GM12892 (cell line): ENCODE measurements at regions not wholly inside any gene's neighbourhood (a gene's known extent, or its start where the extent isn't known, plus 50 kb on each side); places are given as distances from the start of the nearest gene placed in this dataset.

Experiments used
- DNase-seq: peaks from one replicate; pipeline ENCODE4 v3.0.0; 2011; ENCODE audit not compliant: insufficient read length
- FAIRE-seq: peaks from 2 replicates; lab custom pipeline; 2011; peaks lifted over from hg19 to GRCh38; lab: Jason Lieb, UNC
- POLR2A ChIP-seq: IDR thresholded peaks from 2 replicates; pipeline ENCODE4 v1.6.1; 2011; ENCODE audit warnings: low read depth, low read length, control low read depth
- POLR2AphosphoS5 ChIP-seq: IDR thresholded peaks from 2 replicates; pipeline ENCODE4 v1.6.1; 2011; ENCODE audit warnings: low read depth, low read length, control low read depth
- TAF1 ChIP-seq: IDR thresholded peaks from 2 replicates; pipeline ENCODE4 v1.6.1; 2011; ENCODE audit warnings: low read depth, mild to moderate bottlenecking, control low read depth, low read length, borderline replicate concordance

DNA sequence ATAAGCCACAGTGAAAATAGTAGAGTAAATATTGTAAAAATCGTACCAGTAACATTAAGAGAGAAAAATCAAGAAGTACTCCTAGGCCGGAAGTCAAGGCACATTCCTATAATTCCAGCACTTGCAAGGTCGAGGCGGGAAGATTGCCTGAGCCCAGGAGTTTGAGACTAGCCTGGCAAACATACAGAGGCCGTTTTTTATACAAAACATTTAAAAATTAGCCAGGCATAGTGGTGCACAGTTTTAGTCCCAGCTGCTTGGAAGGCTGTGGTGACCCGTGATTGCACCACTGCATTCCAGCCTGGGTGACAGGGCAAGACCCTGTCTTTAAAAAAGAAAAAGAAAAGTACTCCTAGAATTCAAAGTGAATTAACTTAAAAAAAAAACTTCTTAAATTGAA, 341.8 kb downstream of the C12orf50 start:
- no peak for FAIRE-seq
- no peak for DNase-seq
- TF ChIP-seq POLR2AphosphoS5, result no peak
- TF ChIP-seq POLR2A, result no peak
- TF ChIP-seq TAF1, result no peak

DNA sequence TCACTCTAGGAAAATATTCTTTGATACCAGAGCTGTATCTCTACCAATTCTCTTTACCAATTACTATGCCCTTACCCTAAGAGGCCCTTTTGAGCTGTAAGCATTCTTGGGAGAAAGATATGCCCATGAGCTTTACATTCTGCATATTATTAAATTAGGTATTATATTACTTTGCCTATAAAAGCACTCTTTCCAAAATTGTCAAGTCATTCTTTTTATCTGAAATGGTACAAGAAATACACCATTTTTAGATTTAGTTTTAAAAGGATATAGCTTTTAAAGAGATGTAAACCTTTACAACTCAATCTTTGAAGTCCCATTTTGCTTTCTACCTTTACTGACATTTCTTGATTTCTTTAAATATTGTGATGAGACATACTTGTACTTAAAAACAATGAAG, 343.5 kb downstream of the C12orf50 start:
- FAIRE-seq (no peak), DNase-seq (no peak)
- no peak for TF ChIP-seq POLR2AphosphoS5
- TF ChIP-seq POLR2A, result no peak
- no peak for TF ChIP-seq TAF1

DNA sequence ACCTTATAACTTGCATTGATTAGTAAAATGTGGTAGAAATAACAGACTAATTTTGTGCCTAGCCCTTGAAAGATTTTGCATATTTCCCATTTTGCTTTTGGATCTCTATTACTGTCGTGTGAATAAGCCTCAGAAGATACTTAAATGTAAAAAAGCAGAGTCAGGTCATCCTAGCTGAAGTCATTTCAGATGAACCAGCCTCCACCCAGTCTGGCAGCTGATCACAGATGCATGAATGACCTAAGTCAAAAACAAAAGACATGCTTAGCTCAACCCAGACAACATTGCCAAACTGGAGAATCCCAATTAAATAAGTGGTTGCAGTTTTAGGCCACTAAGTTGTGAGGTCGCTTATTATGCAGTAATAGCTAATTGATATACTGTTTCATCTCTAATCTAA, 349.9 kb downstream of the C12orf50 start:
- no peak for TF ChIP-seq TAF1
- no peak for DNase-seq

DNA sequence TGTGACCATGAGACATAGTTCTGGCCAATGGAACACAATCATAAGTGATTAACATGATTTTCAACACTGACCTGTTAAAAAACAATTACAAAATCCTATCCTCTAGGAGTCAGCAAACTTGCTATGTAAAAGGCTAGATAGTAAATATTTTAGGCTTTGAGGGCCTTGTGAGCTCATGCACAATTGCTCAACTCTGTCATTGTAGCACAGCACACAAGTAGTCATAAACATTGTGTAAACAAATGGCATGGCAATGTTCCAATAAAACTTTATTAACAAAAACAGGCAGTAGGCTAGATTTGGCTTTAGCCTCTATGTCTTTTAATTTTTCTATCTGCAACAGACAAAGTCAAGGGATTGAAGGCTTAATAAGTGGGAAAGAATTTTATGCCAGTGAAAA, 350.7 kb downstream of the C12orf50 start:
- no peak for FAIRE-seq
- TF ChIP-seq TAF1 (no peak), POLR2A (no peak), POLR2AphosphoS5 (no peak)
- DNase-seq, result no peak

More for the DNA sequence above, 349.9 kb downstream of the C12orf50 start:
- FAIRE-seq, result no peak

DNA sequence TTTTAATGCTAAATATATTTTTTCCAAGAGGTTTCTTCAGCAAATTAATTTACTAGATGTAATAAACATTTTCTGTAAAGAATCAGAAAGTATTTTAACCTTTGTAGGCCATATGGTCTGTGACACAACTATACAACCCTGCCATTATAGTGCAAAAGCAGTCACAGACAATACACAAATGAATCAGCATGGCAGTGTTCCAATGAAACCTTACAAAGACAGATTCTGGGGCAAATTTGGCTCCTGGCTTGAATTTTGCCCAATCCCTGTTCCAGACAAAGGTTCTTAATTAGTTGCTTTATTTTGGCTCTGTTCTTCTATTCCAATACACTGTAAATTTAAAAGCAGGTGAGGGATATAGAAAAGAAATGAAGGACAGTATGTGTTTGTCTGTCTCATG, 352.5 kb downstream of the C12orf50 start:
- TF ChIP-seq POLR2A, result no peak
- no peak for TF ChIP-seq POLR2AphosphoS5
- TF ChIP-seq TAF1, result no peak
- FAIRE-seq (no peak), DNase-seq (no peak)

DNA sequence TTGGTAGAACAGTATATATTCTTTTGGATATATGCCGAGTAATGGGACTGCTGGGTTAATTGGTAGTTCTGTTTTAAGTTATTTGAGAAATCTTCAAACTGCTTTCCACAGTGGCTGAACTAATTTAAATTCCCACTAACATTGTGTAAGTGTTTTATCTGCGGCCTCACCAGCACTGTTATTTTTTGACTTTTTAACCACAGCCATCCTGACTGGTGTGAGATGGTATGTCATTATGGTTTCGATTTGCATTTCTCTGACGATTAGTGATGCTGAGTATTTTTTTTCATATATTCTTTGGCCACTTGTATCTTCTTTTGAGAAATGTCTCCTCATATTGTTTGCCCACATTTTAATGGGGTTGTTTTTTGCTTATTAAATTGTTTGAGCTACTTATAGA, 357.4 kb downstream of the C12orf50 start:
- DNase-seq, result no peak
- no peak for FAIRE-seq
- TF ChIP-seq POLR2A (no peak), POLR2AphosphoS5 (no peak), TAF1 (no peak)

DNA sequence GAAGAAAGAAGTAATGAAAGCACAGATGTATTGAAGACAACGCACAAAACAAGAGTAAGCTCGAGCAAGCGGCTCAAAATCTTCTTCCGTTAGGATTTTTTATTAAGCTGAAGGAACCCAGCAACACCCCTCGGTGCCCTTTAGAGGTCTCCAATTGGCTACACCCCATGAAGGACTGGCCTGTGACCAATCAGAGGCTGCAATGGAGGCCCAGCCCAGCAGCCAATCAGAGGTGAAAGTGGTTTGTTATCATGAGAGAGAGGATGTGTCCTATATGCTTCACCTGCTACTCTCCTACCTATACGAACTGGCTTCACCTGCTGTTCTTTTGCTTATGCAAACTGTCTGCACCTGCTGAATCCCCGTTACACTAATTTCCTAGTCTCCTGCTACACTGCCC, 358.8 kb downstream of the C12orf50 start:
- DNase-seq, result no peak
- no peak for TF ChIP-seq POLR2A
- no peak for TF ChIP-seq POLR2AphosphoS5
- TF ChIP-seq TAF1, result no peak
- FAIRE-seq, result no peak

DNA sequence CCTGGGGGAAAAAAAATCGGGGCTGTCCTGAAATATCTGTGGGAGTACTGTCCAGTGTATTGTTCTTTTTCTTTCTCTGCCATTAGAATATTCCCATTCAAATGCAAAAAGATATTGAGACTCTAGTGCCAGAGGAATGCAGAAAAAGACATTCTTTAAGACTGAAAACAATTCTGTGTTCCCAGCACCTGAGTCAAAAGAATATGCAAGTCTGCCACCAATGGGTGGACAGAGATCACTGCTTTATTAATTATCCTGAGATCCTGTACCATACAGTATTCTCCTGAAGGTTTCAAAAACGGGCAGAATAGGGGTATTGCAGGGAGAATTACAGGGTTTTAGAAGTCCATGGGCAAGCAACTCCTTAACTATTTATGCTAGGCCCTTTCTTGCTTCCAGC, 361.8 kb downstream of the C12orf50 start:
- DNase-seq (no peak), FAIRE-seq (no peak)

DNA sequence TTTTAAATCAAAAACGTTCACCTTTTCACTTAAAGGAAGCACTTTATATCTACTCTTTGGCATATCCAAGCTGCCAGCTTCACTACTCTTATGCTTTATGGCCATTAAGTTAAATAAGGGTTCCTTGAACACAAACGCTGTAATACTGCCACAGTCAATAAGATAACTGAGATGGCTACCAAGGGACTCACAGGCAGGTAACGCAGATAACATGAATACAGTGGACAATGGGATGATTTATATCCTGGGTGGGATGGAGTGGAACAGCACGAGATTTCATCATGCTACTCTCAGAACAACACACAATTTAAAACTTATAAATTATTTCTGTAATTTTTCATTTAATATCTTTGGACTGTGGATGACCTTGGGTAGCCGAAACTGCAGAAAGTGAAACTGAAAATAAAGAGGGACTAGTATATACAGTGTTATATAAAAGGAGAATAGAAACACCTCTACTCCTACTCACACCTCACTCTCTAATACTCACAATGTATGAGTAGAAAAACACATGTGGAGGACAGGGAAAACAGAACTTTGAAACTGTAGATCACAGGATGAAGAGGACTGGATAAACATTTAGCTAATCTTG, 367.3 kb downstream of the C12orf50 start:
- TF ChIP-seq POLR2AphosphoS5 (no peak), POLR2A (no peak), TAF1 (no peak)
- DNase-seq (no peak), FAIRE-seq (no peak)

More for the DNA sequence above, 361.8 kb downstream of the C12orf50 start:
- TF ChIP-seq POLR2A (no peak), POLR2AphosphoS5 (no peak), TAF1 (no peak)

DNA sequence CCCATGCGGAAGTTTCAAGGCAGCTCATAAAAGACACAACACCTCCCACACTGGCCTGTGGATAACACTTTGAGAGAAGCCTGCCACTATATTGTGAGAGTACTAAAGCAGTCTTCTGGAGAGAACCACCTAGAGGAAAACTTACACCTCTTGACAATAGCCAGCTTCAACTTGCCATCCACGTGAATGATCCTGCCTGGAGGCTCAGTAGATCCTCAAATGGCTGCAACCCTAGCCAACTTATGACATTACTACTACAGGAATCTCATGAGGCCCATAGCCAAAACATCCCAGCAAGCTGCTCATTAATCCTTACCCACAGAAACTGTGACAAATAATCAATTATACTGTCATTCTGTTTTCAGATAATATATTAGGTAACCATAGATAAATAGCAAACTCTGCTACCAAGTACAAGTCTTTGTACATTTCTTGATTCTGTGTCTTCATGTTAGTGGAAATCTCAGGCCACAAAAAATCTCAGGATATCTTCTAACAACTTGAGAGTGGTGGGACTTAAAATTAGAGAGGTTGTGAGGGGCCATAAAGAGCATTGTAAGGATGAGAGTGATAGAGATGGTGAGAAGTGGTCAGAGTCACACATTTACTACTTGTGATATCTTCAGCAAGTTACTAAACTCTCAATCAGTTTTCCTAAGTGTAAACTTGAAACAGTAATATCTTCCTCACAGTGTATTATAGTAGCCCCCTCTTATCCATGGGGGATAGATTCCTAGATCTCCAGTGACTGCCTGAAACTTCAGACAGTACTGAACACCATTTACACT, 368.0 kb downstream of the C12orf50 start:
- no peak for TF ChIP-seq POLR2AphosphoS5
- no peak for TF ChIP-seq POLR2A
- no peak for TF ChIP-seq TAF1
- DNase-seq, result no peak
- FAIRE-seq, result no peak

DNA sequence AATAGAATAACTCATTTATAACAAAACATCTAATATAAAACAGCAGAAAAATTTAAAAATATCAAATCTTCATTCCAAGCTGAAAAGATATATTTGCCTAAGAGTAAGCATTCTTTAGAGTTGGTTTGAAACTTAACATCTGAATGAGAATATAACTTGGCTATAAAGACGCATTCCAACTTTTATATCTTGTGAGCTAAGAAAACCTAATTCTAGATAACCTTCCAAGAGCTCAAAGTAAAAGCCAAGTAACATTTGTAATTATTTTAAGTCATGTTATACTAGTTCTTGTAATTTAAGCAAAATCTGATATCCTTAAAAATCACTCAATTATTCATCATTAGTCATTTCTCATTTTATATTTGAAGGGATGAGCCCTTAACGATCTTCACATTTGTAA, 368.9 kb downstream of the C12orf50 start:
- no peak for TF ChIP-seq POLR2AphosphoS5
- TF ChIP-seq TAF1, result no peak
- TF ChIP-seq POLR2A, result no peak
- FAIRE-seq, result no peak
- DNase-seq, result no peak

DNA sequence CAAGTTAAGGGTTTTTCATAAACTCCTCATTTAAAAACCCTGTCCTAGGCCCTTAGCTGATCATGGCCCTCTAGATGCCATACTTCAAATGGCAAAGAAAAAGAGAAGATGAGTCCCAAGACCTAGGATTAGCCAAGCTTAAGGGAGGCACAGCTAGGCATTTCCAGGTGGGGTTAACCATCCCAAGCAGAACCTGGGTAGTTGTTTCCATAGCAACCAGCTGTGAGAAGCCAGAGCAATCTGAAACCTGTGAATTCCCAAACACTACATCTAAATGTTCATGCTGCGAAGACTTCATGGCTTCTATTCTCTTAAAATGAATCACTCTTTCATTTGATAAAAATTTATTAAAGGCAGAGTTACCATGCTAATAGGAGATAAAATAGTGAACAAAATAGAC, 372.9 kb downstream of the C12orf50 start:
- FAIRE-seq (no peak), DNase-seq (no peak)
- TF ChIP-seq POLR2AphosphoS5 (no peak), POLR2A (no peak)
